SK-N-SH (cell line): ENCODE measurements at regions not wholly inside any gene's neighbourhood (a gene's known extent, or its start where the extent isn't known, plus 50 kb on each side); places are given as distances from the start of the nearest gene placed in this dataset.

Experiments
- GABPA ChIP-seq: IDR thresholded peaks from 2 replicates; pipeline ENCODE4 v1.4.0; 2012; ENCODE audit warnings: low read depth, mild to moderate bottlenecking
- NFIC ChIP-seq: IDR thresholded peaks from 2 replicates; pipeline ENCODE4 v1.4.0; 2012; ENCODE audit warnings: borderline replicate concordance
- RAD21 ChIP-seq: IDR thresholded peaks from 2 replicates; pipeline ENCODE4 v1.6.1; 2012; ENCODE audit warnings: mild to moderate bottlenecking, low read length
- SMC3 ChIP-seq: IDR thresholded peaks from 2 replicates; pipeline ENCODE4 v1.6.1; 2012; ENCODE audit warnings: low read depth, low read length, improper control_type of control experiment
- TF ChIP-seq, protein P1 (sequence below): fragments of 150-350 bp; IDR thresholded peaks from 2 replicates; pipeline ENCODE4 v1.6.1; 2016; ENCODE audit warnings: mild to moderate bottlenecking, low read depth, low read length
- TF ChIP-seq, protein P2 (sequence below): IDR thresholded peaks from 2 replicates; pipeline ENCODE4 v1.4.0; 2012; ENCODE audit warnings: low read depth, borderline replicate concordance

DNA sequence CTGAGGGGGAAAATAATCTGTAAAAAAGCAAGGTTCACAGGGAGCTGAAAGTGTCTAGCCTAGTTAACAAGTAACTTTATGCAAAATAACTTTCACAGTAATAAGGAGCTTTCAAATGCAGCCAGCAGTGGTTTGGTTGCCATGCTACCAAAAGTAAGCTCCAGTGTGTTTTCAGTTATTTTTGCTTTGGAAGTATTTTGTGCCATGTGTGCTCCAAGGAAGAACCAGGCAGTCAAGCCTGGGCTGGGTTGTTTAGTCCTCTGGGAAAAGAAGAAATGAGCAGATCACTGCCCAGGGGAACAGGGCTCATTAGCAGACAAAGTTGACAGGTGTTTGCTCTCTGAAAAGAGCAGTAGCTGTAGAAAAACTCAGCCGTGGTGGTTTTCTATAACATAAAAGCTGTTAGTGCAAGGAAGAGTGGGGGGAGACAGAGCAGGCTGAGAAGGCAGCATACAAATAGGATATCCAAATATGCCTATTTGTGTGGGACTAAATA is 92.8 kb upstream of the TMTC2 start:
- TF ChIP-seq, protein P1, sequence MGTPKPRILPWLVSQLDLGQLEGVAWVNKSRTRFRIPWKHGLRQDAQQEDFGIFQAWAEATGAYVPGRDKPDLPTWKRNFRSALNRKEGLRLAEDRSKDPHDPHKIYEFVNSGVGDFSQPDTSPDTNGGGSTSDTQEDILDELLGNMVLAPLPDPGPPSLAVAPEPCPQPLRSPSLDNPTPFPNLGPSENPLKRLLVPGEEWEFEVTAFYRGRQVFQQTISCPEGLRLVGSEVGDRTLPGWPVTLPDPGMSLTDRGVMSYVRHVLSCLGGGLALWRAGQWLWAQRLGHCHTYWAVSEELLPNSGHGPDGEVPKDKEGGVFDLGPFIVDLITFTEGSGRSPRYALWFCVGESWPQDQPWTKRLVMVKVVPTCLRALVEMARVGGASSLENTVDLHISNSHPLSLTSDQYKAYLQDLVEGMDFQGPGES, result no peak
- no peak for TF ChIP-seq RAD21
- no peak for TF ChIP-seq NFIC
- TF ChIP-seq, protein P2, sequence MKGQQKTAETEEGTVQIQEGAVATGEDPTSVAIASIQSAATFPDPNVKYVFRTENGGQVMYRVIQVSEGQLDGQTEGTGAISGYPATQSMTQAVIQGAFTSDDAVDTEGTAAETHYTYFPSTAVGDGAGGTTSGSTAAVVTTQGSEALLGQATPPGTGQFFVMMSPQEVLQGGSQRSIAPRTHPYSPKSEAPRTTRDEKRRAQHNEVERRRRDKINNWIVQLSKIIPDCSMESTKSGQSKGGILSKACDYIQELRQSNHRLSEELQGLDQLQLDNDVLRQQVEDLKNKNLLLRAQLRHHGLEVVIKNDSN, result no peak
- no peak for TF ChIP-seq SMC3
- no peak for TF ChIP-seq GABPA
